Chondrocyte (in vitro differentiated cells): ENCODE measurements at regions not wholly inside any gene's neighbourhood (a gene's known extent, or its start where the extent isn't known, plus 50 kb on each side); places are given as distances from the start of the nearest gene placed in this dataset.

Experiments used
- DNase-seq: peaks from one replicate; pipeline ENCODE4 v3.0.0; 2021; ENCODE audit warnings: mixed read lengths, low spot score
- H3K27ac Mint-ChIP-seq: one replicate; pipeline ENCODE4 v1.8.0; 2021; ENCODE audit warnings: mild to moderate bottlenecking, moderate library complexity, mixed read lengths; ENCODE audit not compliant: unreplicated experiment
- H3K27me3 Mint-ChIP-seq: 2 replicates; pipeline ENCODE4 v1.8.0; 2021; ENCODE audit warnings: low read depth, mixed read lengths
- H3K36me3 Mint-ChIP-seq: 2 replicates; pipeline ENCODE4 v1.8.0; 2021; ENCODE audit warnings: low read depth, mixed read lengths
- H3K4me1 Mint-ChIP-seq: 2 replicates; pipeline ENCODE4 v1.8.0; 2021; ENCODE audit warnings: low read depth, mild to moderate bottlenecking, mixed read lengths
- H3K4me3 Mint-ChIP-seq: one replicate; pipeline ENCODE4 v1.8.0; 2021; ENCODE audit warnings: mild to moderate bottlenecking, moderate library complexity, mixed read lengths; ENCODE audit not compliant: unreplicated experiment
- H3K9me3 Mint-ChIP-seq: 2 replicates; pipeline ENCODE4 v1.8.0; 2021; ENCODE audit warnings: low read depth, mixed read lengths
- CTCF ChIP-seq: fragments of 200-600 bp; sonication (generic); IDR thresholded peaks from 2 replicates; pipeline ENCODE4 v1.5.0; 2021; ENCODE audit warnings: antibody characterized with exemption, mild to moderate bottlenecking, moderate library complexity

DNA sequence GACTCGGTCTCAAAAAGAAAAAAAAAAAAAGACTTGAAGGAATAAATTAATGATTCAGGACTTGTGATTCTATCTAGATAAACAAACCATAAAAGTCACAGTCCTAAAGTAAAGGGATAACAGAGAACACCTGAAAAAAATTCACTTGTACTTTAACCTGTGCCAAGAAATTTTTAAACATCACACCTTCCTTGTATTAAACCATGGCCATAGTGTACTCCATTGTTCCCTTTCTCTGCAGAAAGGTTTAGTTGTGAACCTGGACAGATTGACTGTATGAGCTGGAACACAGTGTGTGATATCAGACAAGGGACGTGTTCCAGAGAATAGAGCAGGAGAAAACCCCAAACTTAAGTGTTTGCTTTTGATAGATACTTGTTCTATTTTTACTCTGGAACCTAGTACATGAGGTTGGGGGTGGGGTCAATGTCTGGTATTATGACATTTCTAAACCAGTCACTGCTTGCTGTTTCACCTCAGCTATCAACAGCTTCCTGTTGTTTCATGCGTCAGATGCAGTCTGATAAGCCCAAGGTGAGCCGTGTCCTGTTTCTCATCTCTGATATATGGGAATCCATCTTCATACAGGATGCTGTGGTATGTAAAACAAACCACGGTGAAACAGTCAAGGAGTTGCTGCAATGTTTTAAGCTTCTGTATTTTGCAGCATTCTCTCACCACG, 62.5 kb upstream of the ITGA1 start:
- no peak for TF ChIP-seq CTCF
- DNase-seq: no peak

DNA sequence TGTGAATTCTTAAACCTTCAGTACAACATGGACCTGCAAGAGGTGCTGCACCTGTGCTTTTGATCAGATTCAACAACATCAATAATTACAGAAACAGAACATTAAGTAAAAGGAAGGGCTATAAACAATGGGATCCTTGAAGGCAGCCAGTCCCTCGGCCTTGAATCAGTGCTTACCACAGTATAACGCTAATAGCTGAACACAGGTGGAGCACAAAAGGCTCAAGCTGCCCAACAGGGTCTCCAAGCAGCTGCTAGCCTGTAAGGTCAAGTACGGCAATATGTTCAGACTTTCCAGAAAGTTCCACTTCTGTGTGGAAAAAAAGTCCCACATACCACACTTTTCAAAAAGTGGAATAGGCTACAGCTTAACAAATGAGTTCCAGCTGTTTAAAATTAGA, 61.9 kb upstream of the ITGA1 start:
- no peak overlapping the region for H3K27ac Mint-ChIP-seq
- no peaks in the 10 kb centered on the region for H3K27me3 Mint-ChIP-seq
- H3K9me3 Mint-ChIP-seq: no peaks in the 10 kb centered on the region
- H3K36me3 Mint-ChIP-seq: no peaks in the 10 kb centered on the region
- peaks cover 34% of the 10 kb centered on the region for H3K4me1 Mint-ChIP-seq
- DNase-seq: no peak
- H3K4me3 Mint-ChIP-seq: no peak overlapping the region
- no peak for TF ChIP-seq CTCF

More for the DNA sequence above, 62.5 kb upstream of the ITGA1 start:
- no peaks in the 10 kb centered on the region for H3K36me3 Mint-ChIP-seq
- H3K4me3 Mint-ChIP-seq: no peak overlapping the region
- no peaks in the 10 kb centered on the region for H3K9me3 Mint-ChIP-seq
- H3K27me3 Mint-ChIP-seq: no peaks in the 10 kb centered on the region
- H3K4me1 Mint-ChIP-seq: peaks cover 34% of the 10 kb centered on the region
- no peak overlapping the region for H3K27ac Mint-ChIP-seq

DNA sequence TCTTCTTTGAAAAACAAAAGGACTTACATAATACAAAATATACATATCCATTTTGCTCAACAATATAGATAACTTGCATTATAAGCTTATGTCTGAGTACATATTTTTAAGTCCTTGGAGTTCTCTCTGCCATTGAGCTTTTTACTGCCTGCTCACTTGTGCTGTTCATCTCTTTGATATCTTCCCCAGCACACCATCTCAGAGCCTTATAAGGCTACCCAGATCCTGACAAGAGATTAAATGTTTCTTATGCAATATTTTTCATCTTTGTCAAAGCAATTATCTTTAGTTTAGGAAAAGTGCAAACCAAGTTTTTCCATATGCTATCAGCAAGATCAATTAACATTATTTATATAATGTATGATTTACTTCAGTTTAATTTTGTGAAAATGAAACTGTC, 60.7 kb upstream of the ITGA1 start:
- Mint-ChIP-seq H3K4me3 (peak overlapping the region; percentile 19), H3K9me3 (no peaks in the 10 kb centered on the region), H3K36me3 (no peaks in the 10 kb centered on the region), H3K27me3 (no peaks in the 10 kb centered on the region), H3K4me1 (peaks cover 34% of the 10 kb centered on the region), H3K27ac (peak overlapping the region; percentile 92)
- DNase-seq: no peak
- TF ChIP-seq CTCF: no peak

GRCh38 chr5:52727576-52727975, 60.1 kb upstream of the ITGA1 start:
- Mint-ChIP-seq H3K27ac (peak overlapping the region; percentile 92), H3K4me1 (peaks cover 34% of the 10 kb centered on the region), H3K9me3 (no peaks in the 10 kb centered on the region), H3K36me3 (no peaks in the 10 kb centered on the region), H3K27me3 (no peaks in the 10 kb centered on the region), H3K4me3 (no peak overlapping the region)
- DNase-seq: no peak
- no peak for TF ChIP-seq CTCF

- H3K36me3 Mint-ChIP-seq: no peaks in the 10 kb centered on the region
- peak overlapping the region; percentile 92 for H3K27ac Mint-ChIP-seq
- H3K27me3 Mint-ChIP-seq: no peaks in the 10 kb centered on the region
- no peaks in the 10 kb centered on the region for H3K9me3 Mint-ChIP-seq
- no peak for TF ChIP-seq CTCF
- DNase-seq: no peak
- no peak overlapping the region for H3K4me3 Mint-ChIP-seq
- H3K4me1 Mint-ChIP-seq: peaks cover 39% of the 10 kb centered on the region
These were observed 59.5 kb upstream of the ITGA1 start for GRCh38 chr5:52728224-52728623.
